HG02981 (cell line): ENCODE measurements at regions not wholly inside any gene's neighbourhood (a gene's known extent, or its start where the extent isn't known, plus 50 kb on each side); places are given as distances from the start of the nearest gene placed in this dataset.

Experiments
- ATAC-seq: cut with Tn5 transposase; IDR thresholded peaks from one replicate; pipeline ENCODE4 v1.9.1; 2021; ENCODE audit warnings: mild to moderate bottlenecking, moderate library complexity; ENCODE audit not compliant: unreplicated experiment

DNA sequence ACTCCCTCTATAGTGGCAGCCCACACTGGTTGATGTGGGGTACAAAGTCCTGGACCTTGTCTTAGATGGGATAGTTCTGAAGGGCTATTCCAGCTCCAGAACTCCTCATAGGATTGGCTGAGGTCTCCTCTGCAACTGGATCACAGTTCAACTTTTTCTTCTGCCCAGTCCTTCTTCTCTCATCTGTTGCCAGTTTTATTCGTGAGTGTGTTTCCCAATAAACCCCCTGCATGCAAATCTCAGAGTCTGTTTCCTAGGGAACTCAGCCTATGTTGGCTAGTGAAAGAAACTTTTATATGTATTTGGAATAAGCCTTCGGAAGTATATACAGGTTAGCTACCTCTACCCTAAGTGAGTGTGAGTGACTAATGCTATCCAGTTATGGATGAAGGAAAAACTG, 823.4 kb downstream of the SLC4A3 start:
- no peak for ATAC-seq

DNA sequence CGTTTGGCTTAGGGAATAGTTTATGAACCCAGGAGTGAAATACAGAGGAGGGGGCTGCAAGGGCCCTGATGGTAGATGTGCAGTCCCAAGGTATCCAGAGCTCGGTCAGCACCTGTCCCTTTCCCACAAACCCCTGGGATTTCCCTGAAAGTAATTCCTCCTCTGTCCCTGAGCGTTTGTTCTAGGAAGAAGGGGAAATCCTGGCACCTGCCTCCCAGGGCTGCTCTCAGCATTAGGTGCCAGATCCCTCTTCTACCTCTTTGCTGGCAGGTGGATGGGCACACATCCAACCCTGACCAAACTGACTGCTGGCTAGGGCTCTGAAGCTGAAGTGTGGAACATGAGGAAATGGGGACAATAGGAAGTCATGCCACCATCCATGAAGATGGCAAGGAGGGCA, 824.0 kb downstream of the SLC4A3 start:
- no peak for ATAC-seq

DNA sequence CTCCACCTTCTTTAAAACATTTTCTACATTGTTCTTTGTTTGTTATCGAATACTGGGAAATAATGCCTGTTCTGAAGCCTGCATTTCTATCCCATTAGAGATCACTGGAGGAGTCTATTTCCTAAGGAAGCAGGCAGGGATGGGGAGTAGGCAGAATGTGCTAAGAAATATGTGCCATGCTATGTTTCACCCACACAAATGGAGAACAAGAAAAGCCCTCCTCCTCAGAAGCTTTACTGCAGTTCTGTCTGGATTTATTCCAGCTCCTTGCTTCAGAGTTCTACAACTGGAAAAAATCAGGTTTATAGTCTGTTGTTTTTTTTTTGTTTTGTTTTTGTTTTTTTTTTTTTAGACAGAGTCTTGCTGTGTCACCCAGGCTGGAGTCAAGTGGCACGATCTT, 825.1 kb downstream of the SLC4A3 start:
- ATAC-seq = no peak

DNA sequence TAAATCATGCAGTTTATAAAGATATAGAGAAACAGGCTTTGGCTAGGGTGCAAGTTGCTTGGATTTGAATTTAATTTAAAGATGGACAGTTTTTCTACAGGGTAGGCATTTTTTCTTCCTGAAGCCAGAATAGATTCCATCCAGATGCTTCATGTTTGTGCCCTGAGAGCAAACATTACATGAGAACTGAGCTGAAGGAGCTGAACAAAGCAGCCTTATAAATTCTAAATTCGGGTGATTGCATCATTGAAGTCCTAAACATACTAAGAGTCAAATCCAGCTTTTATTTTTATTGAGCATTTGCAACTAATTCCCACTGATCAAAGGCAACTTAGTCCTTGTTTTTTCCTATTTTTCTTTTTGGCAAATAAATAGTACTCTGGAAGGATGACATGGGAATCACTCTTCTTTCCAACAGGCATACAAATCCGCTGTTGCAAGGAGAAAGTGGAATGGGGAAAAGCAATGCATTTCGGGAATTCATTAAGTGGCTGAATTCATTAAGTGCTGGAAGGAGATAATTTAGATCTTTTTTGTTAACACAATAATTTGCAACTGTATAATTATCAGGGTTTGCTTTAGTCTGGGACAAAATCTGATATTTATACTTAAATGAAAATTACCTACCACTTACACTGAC, 828.0 kb downstream of the SLC4A3 start:
- no peak for ATAC-seq

DNA sequence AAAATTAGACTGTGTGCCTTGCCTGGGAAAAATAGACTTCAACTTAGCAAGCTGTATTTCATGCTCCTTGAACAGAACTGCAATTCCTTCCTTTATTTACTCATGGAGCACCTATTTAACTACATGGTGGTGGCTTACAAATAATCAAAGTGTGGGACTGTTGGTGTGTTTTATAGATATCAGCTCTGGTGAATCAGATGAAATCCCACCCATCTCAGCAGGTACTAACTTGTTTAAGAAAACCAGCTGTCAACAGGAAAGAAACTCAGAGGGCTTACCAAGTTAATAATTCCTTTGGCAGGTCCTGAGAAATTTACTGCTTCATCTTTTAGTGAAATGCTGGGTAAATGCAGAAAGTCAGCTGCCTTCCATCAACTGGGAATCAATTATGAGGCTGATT, 830.6 kb downstream of the SLC4A3 start:
- ATAC-seq = no peak

DNA sequence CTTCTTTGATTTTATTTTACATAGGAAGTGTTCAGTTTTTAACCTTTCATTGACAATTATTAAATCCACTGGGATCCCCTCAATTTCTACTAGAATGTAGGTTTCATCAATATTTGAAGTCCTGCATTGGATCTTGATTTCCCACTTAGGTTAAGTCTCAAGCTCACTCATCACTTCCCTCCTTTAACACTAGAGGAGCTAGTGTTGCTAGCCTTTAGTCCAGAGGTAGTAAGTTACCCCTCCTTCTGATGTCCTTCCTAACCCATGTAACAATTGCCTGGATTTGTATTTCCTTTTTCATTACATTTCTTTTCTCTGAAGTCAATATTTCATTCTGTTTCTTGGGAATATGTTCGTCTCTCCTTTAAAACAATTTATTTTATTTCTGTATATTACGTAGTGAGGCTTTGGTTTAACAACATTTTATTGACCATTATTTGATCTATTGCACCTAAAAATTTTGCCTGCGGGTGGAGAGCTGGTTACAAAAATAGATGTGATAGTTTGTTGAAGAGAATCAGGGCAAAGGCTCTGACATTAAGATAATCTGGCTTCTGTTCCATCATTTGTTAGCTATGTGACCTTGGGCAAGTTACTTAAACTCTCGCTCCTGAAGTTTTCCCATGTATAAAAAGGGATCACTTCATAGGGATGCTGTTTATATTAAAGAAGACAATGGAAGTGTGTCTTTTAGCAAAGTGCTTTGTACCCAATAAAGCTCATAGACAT, 833.0 kb downstream of the SLC4A3 start:
- ATAC-seq = no peak

DNA sequence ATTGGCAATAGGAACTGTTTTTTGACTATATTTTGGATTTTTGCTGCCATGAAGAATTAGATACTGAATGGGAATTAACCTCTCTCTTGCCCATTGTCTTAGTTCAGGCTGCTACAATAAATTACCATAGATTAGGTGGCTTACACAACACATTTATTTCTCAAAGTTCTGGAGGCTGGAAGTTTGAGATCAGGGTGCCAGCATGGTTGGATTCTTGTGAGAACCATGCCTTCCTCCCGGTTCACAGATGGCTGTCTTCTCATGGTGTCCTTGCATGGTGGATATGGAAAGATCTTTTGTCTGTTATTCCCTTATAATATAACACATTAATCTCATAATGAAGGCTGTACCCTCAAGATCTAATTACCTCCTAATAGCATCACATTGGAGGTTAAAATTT, 836.4 kb downstream of the SLC4A3 start:
- ATAC-seq = no peak

DNA sequence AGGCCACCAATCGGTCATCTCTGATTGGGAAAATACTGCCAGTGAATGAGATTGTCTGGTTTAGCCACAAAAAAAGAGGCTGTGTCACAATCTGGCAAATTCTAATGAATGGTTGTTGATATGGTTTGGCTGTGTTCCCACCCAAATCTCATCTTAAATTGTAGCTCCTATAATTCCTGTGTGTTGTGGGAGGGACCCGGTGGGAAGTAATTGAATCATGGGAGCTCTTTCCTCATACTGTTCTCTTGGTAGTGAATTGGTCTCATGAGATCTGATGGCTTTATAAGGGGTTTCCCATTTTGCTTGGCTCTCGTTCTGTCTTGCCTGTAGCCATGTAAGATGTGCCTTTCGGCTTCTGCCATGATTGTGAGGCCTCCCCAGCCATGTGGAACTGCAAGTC, 838.3 kb downstream of the SLC4A3 start:
- no peak for ATAC-seq

DNA sequence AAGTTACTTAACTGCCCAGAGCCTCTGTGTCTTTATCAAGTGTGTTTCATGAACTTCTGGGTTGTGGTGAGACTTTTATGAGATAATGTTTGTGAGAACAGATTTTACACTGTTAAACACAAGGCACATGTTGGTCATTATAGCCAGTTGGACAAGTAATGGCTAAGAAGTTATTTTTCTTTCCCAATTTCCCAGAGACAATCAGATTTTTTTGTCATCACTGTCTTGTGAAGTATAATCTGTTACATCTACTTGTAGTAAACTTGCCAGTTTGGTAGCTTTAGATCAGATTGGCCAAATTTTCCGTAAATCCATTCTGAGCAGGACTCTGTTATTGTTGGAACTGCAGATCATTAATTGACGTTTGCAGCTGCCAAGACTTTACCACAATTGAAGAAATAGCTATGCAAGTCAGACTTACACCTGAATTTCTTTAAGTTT, 838.8 kb downstream of the SLC4A3 start:
- ATAC-seq = no peak

DNA sequence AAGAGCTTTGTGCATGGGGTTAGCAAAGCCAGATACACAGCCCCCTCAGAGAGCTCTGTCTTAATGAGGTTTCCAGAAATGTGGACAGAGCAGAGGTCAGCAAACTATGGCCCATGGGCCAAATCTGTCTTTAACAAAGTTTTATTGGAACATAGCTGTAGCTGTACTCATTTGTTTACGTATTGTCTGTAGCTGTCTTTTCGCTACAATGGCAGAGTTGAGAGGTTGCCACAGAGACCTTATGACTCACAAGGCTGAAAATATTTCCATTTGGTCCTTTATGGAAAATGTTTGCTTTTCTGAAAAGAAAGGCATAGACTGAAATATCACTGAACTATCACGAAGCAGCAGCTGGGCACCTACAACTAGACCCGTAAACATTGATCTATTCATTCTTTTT, 841.8 kb downstream of the SLC4A3 start:
- no peak for ATAC-seq

DNA sequence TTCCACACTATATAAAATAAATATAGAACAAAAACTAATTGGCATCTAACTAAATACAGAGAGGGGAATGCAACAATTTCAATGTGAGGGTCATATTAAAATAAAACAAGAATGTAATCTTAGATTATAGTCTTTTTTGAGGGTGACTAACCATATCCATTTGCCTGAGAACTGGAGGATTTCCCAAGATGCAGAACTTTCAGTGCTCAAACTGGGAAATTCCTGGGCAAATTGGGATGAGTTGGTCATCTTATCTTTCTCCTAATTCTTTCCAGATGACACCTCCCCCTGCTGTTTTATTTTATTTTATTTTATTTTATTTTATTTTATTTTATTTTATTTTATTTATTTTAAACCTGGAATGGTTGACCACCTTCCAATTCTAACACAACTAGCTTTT, 846.2 kb downstream of the SLC4A3 start:
- no peak for ATAC-seq

DNA sequence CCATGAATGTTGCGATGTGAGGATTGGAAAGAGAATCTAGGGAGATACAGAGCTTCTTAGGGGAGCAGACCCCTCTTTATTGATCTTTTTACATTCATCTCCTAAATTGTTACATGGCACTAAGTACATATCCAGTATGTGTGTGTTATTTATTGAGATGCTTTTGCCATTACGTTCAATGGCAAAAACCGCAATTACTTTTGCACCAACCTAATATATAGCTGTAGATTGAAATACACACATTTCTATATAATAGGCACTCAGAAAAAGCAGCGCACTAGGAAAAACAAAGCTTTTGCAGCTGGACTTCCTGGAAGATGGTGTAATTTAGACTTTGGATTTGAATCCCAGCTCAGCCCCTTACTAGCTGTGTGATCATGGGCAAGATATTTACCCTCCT, 849.4 kb downstream of the SLC4A3 start:
- ATAC-seq = no peak

DNA sequence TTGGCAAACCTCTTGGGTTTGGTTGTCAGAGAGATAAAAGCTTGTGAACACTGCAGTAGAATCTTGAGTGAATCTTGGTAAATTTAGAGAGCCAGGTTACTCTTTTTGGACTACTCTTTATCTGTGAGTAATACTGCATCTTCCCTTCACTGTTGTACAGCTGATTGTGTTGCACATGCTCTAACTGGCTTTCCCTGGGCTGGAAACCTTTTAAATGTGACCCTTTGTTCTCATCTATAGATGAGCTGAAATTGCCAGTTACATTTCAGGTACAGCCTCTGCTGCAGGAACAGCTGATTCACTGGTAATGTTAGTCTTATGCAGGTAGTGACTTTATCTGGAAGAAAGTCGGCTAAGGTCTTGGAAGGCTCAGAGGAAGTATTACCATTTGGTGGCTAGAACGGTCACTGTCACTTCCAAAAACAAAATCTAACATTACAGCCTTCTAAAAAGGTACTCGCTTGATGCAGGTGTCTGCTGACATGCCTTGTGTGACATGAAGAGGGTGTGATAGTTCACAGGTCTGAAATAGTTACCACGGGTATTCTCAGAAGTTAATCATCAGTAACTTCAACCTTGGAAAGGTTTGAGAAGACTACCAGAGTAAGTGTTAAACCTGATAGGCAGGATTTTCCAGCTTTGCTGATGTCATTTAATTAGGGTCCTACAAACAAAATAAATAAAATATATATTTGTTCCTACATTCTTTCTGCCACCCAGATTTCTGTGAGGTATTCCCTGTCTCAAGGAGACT, 851.1 kb downstream of the SLC4A3 start:
- no peak for ATAC-seq

DNA sequence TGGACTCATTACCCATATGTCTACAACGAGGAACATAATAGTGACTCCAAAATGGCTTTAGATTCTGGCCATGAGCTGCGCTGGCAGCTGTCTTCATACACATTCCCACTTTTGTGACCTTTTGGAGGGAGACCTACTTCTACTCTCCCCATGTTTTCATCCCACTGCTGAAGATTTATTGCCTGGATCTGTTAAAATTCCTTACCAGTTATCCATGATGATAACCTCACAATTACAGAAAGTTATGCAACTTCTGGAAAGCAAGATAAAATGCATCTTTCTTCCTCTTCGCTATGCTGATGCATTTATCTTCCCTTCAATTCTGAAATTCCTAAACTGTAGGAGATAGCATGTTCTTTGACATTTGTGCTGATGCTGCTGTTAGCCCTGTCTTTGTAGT, 855.3 kb downstream of the SLC4A3 start:
- ATAC-seq = no peak

DNA sequence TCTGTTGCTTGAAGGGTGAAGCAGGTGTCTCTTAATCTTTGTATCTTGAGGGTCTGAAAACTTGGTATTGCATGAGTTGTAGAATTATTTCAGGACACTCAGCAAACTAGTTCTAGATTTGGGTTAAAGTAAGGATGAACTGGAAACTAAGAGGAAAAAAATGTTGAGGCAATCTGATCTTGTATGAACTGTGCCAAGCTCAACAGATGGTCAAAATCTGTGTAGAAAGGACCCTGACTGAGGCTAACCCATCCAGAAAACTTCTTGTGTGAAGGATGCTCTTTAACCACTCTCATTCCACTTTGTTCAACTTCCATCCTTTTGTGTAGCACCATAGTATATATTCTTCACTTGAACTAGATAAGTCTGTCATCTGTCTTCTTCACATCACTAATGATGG, 861.7 kb downstream of the SLC4A3 start:
- ATAC-seq = no peak

DNA sequence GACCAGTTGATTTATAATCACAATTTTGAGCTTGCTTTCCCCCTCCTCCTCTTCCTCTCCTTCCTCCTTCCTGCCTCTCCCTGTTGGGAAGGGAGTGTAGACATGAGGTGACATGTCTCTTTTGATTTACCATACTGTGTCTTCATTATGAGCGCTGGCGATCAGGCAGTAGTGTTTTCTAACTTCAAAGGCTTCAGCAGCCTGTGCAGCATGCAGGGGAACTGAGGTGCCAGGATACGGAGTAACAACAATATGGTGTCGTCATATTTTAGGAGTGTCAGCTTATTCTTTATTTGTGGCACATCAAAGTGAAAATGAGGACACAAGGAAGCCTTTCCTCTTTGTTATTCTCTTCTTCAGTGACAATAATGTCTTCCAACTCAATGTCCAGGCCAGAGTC, 864.2 kb downstream of the SLC4A3 start:
- ATAC-seq = no peak

DNA sequence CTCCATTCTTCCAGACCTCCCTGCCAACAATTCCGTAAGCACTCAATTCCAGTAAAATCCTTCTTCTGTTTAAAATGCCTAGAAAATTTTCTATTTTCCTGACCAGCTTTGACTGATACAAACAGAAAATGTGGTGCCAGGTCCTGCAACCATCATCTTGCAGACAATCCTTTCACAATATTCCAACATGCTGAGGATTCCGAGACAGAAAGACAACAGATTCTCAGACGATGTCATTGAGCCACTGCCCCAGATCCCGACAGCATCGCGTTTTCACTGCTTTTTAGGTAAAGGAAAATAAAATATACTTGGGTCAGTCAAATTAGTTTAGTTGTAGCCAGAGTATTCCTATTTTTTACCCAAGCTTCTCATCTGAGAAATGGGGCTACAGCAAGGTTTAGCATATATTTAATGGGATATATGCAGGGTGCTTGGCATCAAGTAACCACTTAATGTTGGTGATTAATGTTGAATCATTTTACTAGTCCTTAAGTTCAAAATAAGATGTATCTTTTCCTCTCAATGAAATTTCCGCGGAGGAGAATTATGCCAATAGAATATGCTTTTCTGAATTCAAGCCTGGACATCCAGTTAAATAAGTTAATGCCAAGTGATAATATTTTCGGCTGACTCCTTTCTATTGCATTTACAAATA, 866.6 kb downstream of the SLC4A3 start:
- no peak for ATAC-seq

DNA sequence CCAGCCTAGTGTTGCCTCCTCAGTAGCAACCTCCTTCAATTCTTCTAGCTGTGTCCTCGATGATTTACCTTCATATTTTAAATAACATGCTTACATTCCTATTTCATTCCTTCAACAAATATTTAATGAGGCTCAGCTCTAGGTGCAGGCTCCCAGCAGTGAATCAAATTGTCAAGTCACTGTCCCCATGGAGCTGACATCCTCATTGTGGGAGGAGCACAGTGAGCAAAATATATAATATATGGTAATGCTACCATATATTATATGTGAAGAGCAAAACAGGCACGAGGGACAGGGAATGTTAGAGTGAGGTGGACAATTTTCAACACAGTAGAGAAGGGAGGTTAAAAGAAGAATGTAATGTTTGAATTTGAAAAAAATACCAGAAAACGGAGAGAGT, 869.1 kb downstream of the SLC4A3 start:
- no peak for ATAC-seq

DNA sequence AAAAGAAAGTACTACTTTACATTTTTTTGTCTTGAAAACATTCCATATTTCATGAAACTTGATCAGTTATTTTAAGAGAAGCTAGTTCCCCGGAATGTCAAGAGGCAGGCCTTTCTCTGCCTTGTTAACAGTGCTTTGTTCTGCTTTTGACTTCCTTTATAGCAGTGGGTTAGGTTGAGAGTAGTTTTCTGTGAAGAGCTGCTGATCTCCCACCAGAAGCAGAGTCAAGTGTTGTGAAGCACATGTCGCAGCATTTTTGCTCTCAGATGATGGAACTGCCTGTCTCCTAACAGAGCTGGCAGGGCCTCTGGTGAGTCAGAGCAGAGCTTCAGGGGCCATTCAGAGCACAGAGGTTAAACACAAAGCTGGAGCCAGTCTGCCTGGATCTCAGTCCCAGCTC, 871.8 kb downstream of the SLC4A3 start:
- ATAC-seq = no peak

DNA sequence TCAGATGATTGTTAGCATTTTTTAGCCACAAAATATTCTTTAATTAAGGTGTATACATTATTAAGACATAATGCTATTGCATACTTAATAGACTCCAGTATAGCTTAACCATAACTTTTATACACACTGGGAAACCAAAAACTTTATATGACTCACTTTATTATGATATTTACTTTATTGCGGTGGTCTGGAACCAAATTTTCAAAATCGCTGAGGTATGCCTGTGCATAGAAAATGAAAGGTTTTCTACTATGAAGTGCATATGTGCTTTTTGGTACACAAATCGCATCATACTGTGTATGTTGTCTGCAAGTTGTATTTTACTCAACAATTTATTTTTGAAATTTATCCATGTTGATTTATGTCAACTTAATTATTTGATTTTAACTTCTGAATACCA, 875.1 kb downstream of the SLC4A3 start:
- ATAC-seq = no peak

DNA sequence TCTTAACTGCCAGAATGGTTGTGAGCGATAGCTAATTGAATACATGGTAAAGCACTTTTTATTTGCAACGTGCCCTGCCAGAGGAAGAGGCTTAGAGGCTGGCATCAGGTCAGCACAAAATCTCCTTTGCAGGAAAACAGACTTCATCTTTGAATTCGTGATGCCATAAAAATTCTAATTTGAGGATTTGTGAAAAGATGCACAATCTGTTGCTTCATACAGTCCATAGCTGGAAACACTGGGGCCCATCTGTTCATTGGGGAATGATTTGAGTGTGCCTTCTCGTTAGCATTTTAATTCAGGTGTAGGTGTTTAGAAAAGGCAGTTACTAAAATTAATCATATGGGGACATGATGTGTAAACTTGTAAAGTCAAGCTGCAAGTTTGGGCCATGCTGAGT, 876.0 kb downstream of the SLC4A3 start:
- ATAC-seq = no peak
